ENCODE measurements at regions not wholly inside any gene's neighbourhood (a gene's known extent, or its start where the extent isn't known, plus 50 kb on each side); places are given as distances from the start of the nearest gene placed in this dataset.

DNA sequence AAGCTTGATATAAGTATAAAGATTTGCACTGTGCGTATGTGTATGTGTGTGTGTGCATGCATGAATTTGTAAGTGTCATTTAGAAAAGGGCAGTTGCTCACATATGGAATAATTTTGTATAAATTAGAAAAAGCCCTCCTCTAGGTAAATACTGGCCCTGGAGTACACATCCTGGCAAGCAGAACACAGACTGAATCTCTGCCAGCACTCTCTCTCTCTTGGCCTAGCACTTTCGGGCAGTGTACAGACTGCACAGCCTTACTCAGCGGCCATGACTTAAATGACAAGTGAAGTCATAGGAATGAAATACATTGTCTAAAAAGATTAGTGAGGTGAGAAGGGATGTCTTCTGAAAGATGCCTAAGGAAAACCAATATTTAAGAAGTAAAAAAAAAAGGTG lies 214.1 kb downstream of the RDH14 start:
- H3K27me3 Mint-ChIP-seq (ENCODE audit: insufficient read depth, low read depth, poor library complexity), result no peaks in the 10 kb centered on the region
- no peaks in the 10 kb centered on the region for H4K20me1 ChIP-seq (replicated peaks; ENCODE audit: insufficient read depth)
- H3F3A ChIP-seq (replicated peaks; ENCODE audit: low read depth), result no peaks in the 10 kb centered on the region
- H3K27me3 ChIP-seq (ENCODE audit: insufficient read depth), result no peaks in the 10 kb centered on the region
- H3K9me3 Mint-ChIP-seq, result no peaks in the 10 kb centered on the region
- no peak overlapping the region for H3K4me3 Mint-ChIP-seq
- no peaks in the 10 kb centered on the region for H3K36me3 ChIP-seq (ENCODE audit: insufficient read depth)
- no peaks in the 10 kb centered on the region for H3K4me1 Mint-ChIP-seq
- H3K36me3 Mint-ChIP-seq (ENCODE audit: low read depth), result no peaks in the 10 kb centered on the region
- no peak overlapping the region for H3K4me2 ChIP-seq
- H3K27ac Mint-ChIP-seq, result no peak overlapping the region
- no peaks in the 10 kb centered on the region for H3K79me2 ChIP-seq (replicated peaks; ENCODE audit: insufficient read depth)
- H2AFZ ChIP-seq, result no peak overlapping the region
- ATAC-seq (no peak), DNase-seq (ENCODE audit: low spot score) (no peak)
- no peaks in the 10 kb centered on the region for H3K4me1 ChIP-seq (ENCODE audit: insufficient read depth)
- H3K9me2 ChIP-seq (ENCODE audit: insufficient read depth), result no peaks in the 10 kb centered on the region; the same call in 1 of the 2 replicates
- TF ChIP-seq EZH2phosphoT487 (IDR thresholded peaks at IDR 0.05; ENCODE audit: unreplicated experiment), result no peak
- TF ChIP-seq, protein P1, sequence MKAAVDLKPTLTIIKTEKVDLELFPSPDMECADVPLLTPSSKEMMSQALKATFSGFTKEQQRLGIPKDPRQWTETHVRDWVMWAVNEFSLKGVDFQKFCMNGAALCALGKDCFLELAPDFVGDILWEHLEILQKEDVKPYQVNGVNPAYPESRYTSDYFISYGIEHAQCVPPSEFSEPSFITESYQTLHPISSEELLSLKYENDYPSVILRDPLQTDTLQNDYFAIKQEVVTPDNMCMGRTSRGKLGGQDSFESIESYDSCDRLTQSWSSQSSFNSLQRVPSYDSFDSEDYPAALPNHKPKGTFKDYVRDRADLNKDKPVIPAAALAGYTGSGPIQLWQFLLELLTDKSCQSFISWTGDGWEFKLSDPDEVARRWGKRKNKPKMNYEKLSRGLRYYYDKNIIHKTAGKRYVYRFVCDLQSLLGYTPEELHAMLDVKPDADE (IDR thresholded peaks at IDR 0.05), result no peak
- TF ChIP-seq, protein P2, sequence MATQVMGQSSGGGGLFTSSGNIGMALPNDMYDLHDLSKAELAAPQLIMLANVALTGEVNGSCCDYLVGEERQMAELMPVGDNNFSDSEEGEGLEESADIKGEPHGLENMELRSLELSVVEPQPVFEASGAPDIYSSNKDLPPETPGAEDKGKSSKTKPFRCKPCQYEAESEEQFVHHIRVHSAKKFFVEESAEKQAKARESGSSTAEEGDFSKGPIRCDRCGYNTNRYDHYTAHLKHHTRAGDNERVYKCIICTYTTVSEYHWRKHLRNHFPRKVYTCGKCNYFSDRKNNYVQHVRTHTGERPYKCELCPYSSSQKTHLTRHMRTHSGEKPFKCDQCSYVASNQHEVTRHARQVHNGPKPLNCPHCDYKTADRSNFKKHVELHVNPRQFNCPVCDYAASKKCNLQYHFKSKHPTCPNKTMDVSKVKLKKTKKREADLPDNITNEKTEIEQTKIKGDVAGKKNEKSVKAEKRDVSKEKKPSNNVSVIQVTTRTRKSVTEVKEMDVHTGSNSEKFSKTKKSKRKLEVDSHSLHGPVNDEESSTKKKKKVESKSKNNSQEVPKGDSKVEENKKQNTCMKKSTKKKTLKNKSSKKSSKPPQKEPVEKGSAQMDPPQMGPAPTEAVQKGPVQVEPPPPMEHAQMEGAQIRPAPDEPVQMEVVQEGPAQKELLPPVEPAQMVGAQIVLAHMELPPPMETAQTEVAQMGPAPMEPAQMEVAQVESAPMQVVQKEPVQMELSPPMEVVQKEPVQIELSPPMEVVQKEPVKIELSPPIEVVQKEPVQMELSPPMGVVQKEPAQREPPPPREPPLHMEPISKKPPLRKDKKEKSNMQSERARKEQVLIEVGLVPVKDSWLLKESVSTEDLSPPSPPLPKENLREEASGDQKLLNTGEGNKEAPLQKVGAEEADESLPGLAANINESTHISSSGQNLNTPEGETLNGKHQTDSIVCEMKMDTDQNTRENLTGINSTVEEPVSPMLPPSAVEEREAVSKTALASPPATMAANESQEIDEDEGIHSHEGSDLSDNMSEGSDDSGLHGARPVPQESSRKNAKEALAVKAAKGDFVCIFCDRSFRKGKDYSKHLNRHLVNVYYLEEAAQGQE (IDR thresholded peaks at IDR 0.05; ENCODE audit: unreplicated experiment), result no peak
- no peak for TF ChIP-seq STAT1 (IDR thresholded peaks at IDR 0.05; ENCODE audit: unreplicated experiment)
- TF ChIP-seq NANOG (IDR thresholded peaks at IDR 0.05; ENCODE audit: borderline replicate concordance), result no peak
- TF ChIP-seq, protein P3, sequence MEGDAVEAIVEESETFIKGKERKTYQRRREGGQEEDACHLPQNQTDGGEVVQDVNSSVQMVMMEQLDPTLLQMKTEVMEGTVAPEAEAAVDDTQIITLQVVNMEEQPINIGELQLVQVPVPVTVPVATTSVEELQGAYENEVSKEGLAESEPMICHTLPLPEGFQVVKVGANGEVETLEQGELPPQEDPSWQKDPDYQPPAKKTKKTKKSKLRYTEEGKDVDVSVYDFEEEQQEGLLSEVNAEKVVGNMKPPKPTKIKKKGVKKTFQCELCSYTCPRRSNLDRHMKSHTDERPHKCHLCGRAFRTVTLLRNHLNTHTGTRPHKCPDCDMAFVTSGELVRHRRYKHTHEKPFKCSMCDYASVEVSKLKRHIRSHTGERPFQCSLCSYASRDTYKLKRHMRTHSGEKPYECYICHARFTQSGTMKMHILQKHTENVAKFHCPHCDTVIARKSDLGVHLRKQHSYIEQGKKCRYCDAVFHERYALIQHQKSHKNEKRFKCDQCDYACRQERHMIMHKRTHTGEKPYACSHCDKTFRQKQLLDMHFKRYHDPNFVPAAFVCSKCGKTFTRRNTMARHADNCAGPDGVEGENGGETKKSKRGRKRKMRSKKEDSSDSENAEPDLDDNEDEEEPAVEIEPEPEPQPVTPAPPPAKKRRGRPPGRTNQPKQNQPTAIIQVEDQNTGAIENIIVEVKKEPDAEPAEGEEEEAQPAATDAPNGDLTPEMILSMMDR (conservative IDR thresholded peaks at IDR 0.05; ENCODE audit: low read depth in 2 of 2), result no peak
- TF ChIP-seq ZNF114 (CRISPR knock-in tag; IDR thresholded peaks at IDR 0.05), result no peak
- no peak for TF ChIP-seq POLR2AphosphoS5 (IDR thresholded peaks at IDR 0.05; ENCODE audit: low read depth)
- no peak for TF ChIP-seq ZNF331 (CRISPR knock-in tag; IDR thresholded peaks at IDR 0.05; ENCODE audit: low read depth)
- no peak for TF ChIP-seq CREB1 (CRISPR knock-in tag; IDR thresholded peaks at IDR 0.05; ENCODE audit: low read depth)
- TF ChIP-seq EZH2 (IDR thresholded peaks at IDR 0.05; ENCODE audit: low read depth, unreplicated experiment), result no peak
- no peak for TF ChIP-seq JUNB (IDR thresholded peaks at IDR 0.05; ENCODE audit: unreplicated experiment)
- TF ChIP-seq, protein P4, sequence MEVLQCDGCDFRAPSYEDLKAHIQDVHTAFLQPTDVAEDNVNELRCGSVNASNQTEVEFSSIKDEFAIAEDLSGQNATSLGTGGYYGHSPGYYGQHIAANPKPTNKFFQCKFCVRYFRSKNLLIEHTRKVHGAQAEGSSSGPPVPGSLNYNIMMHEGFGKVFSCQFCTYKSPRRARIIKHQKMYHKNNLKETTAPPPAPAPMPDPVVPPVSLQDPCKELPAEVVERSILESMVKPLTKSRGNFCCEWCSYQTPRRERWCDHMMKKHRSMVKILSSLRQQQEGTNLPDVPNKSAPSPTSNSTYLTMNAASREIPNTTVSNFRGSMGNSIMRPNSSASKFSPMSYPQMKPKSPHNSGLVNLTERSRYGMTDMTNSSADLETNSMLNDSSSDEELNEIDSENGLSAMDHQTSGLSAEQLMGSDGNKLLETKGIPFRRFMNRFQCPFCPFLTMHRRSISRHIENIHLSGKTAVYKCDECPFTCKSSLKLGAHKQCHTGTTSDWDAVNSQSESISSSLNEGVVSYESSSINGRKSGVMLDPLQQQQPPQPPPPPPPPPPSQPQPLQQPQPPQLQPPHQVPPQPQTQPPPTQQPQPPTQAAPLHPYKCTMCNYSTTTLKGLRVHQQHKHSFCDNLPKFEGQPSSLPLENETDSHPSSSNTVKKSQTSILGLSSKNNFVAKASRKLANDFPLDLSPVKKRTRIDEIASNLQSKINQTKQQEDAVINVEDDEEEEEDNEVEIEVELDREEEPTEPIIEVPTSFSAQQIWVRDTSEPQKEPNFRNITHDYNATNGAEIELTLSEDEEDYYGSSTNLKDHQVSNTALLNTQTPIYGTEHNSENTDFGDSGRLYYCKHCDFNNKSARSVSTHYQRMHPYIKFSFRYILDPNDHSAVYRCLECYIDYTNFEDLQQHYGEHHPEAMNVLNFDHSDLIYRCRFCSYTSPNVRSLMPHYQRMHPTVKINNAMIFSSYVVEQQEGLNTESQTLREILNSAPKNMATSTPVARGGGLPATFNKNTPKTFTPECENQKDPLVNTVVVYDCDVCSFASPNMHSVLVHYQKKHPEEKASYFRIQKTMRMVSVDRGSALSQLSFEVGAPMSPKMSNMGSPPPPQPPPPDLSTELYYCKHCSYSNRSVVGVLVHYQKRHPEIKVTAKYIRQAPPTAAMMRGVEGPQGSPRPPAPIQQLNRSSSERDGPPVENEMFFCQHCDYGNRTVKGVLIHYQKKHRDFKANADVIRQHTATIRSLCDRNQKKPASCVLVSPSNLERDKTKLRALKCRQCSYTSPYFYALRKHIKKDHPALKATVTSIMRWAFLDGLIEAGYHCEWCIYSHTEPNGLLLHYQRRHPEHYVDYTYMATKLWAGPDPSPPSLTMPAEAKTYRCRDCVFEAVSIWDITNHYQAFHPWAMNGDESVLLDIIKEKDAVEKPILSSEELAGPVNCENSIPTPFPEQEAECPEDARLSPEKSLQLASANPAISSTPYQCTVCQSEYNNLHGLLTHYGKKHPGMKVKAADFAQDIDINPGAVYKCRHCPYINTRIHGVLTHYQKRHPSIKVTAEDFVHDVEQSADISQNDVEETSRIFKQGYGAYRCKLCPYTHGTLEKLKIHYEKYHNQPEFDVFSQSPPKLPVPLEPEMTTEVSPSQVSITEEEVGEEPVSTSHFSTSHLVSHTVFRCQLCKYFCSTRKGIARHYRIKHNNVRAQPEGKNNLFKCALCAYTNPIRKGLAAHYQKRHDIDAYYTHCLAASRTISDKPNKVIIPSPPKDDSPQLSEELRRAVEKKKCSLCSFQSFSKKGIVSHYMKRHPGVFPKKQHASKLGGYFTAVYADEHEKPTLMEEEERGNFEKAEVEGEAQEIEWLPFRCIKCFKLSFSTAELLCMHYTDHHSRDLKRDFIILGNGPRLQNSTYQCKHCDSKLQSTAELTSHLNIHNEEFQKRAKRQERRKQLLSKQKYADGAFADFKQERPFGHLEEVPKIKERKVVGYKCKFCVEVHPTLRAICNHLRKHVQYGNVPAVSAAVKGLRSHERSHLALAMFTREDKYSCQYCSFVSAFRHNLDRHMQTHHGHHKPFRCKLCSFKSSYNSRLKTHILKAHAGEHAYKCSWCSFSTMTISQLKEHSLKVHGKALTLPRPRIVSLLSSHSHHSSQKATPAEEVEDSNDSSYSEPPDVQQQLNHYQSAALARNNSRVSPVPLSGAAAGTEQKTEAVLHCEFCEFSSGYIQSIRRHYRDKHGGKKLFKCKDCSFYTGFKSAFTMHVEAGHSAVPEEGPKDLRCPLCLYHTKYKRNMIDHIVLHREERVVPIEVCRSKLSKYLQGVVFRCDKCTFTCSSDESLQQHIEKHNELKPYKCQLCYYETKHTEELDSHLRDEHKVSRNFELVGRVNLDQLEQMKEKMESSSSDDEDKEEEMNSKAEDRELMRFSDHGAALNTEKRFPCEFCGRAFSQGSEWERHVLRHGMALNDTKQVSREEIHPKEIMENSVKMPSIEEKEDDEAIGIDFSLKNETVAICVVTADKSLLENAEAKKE (CRISPR knock-in tag; IDR thresholded peaks at IDR 0.05), result no peak
- H3K4me3 ChIP-seq, result no peak overlapping the region
- no peak overlapping the region for H3K27ac ChIP-seq (ENCODE audit: low read depth)
